ENCODE measurements at regions not wholly inside any gene's neighbourhood (a gene's known extent, or its start where the extent isn't known, plus 50 kb on each side); places are given as distances from the start of the nearest gene placed in this dataset.

DNA sequence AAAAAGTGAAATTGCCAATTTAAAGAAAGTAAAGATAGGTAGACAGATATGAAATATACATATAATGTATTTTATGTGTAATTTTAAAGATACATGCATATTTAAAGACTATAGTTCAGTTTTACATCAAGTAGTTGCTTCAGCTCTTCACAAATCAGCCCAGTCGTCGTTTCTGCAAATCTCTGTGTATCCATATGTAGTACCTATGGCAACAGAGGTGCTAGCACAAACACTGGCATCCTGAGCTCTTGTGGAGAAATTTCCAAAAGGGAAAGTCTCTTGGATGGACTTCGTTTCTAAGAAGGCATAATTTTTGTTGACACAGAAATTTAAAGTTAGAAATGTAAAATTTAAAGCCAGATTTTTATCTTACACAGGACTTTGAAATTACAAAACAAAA is 1284.7 kb downstream of the ROBO1 start:
- TF ChIP-seq, protein P1, sequence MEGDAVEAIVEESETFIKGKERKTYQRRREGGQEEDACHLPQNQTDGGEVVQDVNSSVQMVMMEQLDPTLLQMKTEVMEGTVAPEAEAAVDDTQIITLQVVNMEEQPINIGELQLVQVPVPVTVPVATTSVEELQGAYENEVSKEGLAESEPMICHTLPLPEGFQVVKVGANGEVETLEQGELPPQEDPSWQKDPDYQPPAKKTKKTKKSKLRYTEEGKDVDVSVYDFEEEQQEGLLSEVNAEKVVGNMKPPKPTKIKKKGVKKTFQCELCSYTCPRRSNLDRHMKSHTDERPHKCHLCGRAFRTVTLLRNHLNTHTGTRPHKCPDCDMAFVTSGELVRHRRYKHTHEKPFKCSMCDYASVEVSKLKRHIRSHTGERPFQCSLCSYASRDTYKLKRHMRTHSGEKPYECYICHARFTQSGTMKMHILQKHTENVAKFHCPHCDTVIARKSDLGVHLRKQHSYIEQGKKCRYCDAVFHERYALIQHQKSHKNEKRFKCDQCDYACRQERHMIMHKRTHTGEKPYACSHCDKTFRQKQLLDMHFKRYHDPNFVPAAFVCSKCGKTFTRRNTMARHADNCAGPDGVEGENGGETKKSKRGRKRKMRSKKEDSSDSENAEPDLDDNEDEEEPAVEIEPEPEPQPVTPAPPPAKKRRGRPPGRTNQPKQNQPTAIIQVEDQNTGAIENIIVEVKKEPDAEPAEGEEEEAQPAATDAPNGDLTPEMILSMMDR (conservative IDR thresholded peaks at IDR 0.05 in 1 of 2, IDR thresholded peaks at IDR 0.05 in 1 of 2; ENCODE audit: low read depth in 1 of 2, low read length in 2 of 2): no peak
- TF ChIP-seq EZH2 (IDR thresholded peaks at IDR 0.05; ENCODE audit: low read length, missing control alignments): no peak

All from fibroblast of lung (primary cell).